IMR-90 (cell line): ENCODE measurements at regions not wholly inside any gene's neighbourhood (a gene's known extent, or its start where the extent isn't known, plus 50 kb on each side); places are given as distances from the start of the nearest gene placed in this dataset.

Experiments
- ATAC-seq: fragments of 200-7000 bp; cut with Tn5 transposase; 2 replicates; pipeline ENCODE4 v1.9.1; 2020; ENCODE audit warnings: low read depth, mild to moderate bottlenecking, moderate library complexity
- BruUV-seq: library from RNA; stranded (reverse); fragments of 400-500 nt; replicated peaks from 2 replicates; lab custom pipeline; 2021; lab: Mats Ljungman, UMichigan
- CTCF ChIA-PET: fragments of 300-600 bp; formaldehyde crosslinking; extraction: SDS; loops from one replicate; lab custom pipeline; 2021; ENCODE audit warnings: antibody characterized with exemption; lab: Yijun Ruan, JAX
- POLR2A ChIA-PET: fragments of 300-600 bp; sonication (Branson Sonifier 250); formaldehyde crosslinking; loops from one replicate; lab custom pipeline; 2022; ENCODE audit warnings: antibody characterized with exemption; ENCODE audit not compliant: unreplicated experiment; lab: Charles Lee
- DNase-seq: peaks from one replicate; pipeline ENCODE4 v3.0.0; 2013
- H2AFZ ChIP-seq: replicated peaks from 2 replicates; pipeline ENCODE3; 2013; ENCODE audit warnings: low read length, mild to moderate bottlenecking; ENCODE audit not compliant: poor library complexity
- H2AK5ac ChIP-seq: 2 replicates; pipeline ENCODE4 v1.6.1; 2013; ENCODE audit warnings: low read depth, low read length, inconsistent platforms
- H2AK9ac ChIP-seq: replicated peaks from 2 replicates; pipeline ENCODE3; 2013; ENCODE audit warnings: mild to moderate bottlenecking, low read depth, low read length, moderate library complexity; ENCODE audit not compliant: poor library complexity
- H2BK120ac ChIP-seq: 2 replicates; pipeline ENCODE4 v1.6.1; 2013; ENCODE audit warnings: low read depth, low read length, inconsistent platforms
- H2BK15ac ChIP-seq: 3 replicates; pipeline ENCODE4 v1.6.1; 2013; ENCODE audit warnings: low read depth, low read length, inconsistent platforms
- H2BK20ac ChIP-seq: 2 replicates; pipeline ENCODE4 v1.6.1; 2013; ENCODE audit warnings: low read depth, mild to moderate bottlenecking, inconsistent platforms, low read length, moderate library complexity
- H2BK5ac ChIP-seq: 2 replicates; pipeline ENCODE4 v1.6.1; 2013; ENCODE audit warnings: mild to moderate bottlenecking, low read depth, low read length, inconsistent platforms; ENCODE audit not compliant: poor library complexity, severe bottlenecking
- H3K14ac ChIP-seq: replicated peaks from 2 replicates; pipeline ENCODE4 v1.6.1; 2013; ENCODE audit warnings: low read depth, low read length, inconsistent platforms
- H3K18ac ChIP-seq: 2 replicates; pipeline ENCODE4 v1.6.1; 2013; ENCODE audit warnings: low read depth, low read length, control low read depth
- H3K23ac ChIP-seq: 2 replicates; pipeline ENCODE4 v1.6.1; 2013; ENCODE audit warnings: low read depth, low read length, inconsistent platforms
- H3K27ac ChIP-seq: 2 replicates; pipeline ENCODE4 v1.5.1; 2013; ENCODE audit warnings: mild to moderate bottlenecking, control low read depth, low read length; ENCODE audit not compliant: insufficient read depth
- H3K27me3 ChIP-seq: 2 replicates; pipeline ENCODE4 v1.6.1; 2013; ENCODE audit warnings: low read length; ENCODE audit not compliant: control insufficient read depth, insufficient read depth
- H3K36me3 ChIP-seq: 2 replicates; pipeline ENCODE4 v1.6.1; 2013; ENCODE audit warnings: low read length, mixed read lengths; ENCODE audit not compliant: control insufficient read depth, insufficient read depth
- H3K4ac ChIP-seq: 2 replicates; pipeline ENCODE4 v1.6.1; 2013; ENCODE audit warnings: low read depth, low read length, inconsistent platforms
- H3K4me1 ChIP-seq: 2 replicates; pipeline ENCODE4 v1.6.1; 2013; ENCODE audit warnings: low read length, mixed read lengths; ENCODE audit not compliant: control insufficient read depth, insufficient read depth
- H3K4me2 ChIP-seq: 2 replicates; pipeline ENCODE4 v1.6.1; 2013; ENCODE audit warnings: low read depth, mild to moderate bottlenecking, control low read depth, low read length, moderate library complexity
- H3K4me3 ChIP-seq: 2 replicates; pipeline ENCODE4 v1.5.1; 2013; ENCODE audit warnings: low read depth, mild to moderate bottlenecking, control low read depth, low read length, moderate library complexity; ENCODE audit not compliant: insufficient read depth
- H3K56ac ChIP-seq: 2 replicates; pipeline ENCODE4 v1.6.1; 2013; ENCODE audit warnings: low read length, inconsistent platforms; ENCODE audit not compliant: insufficient read depth; ENCODE audit errors: extremely low read depth
- H3K79me1 ChIP-seq, 2 experiments: 2 replicates each; pipeline ENCODE4 v1.6.1; 2013; ENCODE audit warnings: low read length in 2 of 2, inconsistent platforms in 1 of 2, low read depth in 1 of 2
- H3K9ac ChIP-seq: 2 replicates; pipeline ENCODE4 v1.6.1; 2013; ENCODE audit warnings: low read depth, low read length, control low read depth
- H3K9me1 ChIP-seq: 2 replicates; pipeline ENCODE4 v1.6.1; 2013; ENCODE audit warnings: low read length, inconsistent platforms; ENCODE audit not compliant: insufficient read depth
- H3K9me3 ChIP-seq: 2 replicates; pipeline ENCODE4 v1.6.1; 2013; ENCODE audit warnings: low read length; ENCODE audit not compliant: control insufficient read depth, insufficient read depth
- H4K20me1 ChIP-seq: 2 replicates; pipeline ENCODE4 v1.6.1; 2013; ENCODE audit warnings: low read length, inconsistent platforms; ENCODE audit not compliant: insufficient read depth
- H4K5ac ChIP-seq: 2 replicates; pipeline ENCODE4 v1.6.1; 2013; ENCODE audit warnings: mild to moderate bottlenecking, low read depth, low read length, control low read depth
- H4K8ac ChIP-seq, 2 experiments: 2 replicates each; pipeline ENCODE4 v1.6.1; 2013; ENCODE audit warnings: low read depth in 2 of 2, low read length in 2 of 2, control low read depth in 1 of 2, inconsistent platforms in 1 of 2
- H4K91ac ChIP-seq: 2 replicates; pipeline ENCODE4 v1.6.1; 2013; ENCODE audit warnings: low read depth, low read length, inconsistent platforms; ENCODE audit not compliant: insufficient read depth
- FOS ChIP-seq: fragments of 150-350 bp; IDR thresholded peaks from 2 replicates; pipeline ENCODE4 v1.6.1; 2016; ENCODE audit warnings: low read depth, low read length
- MAZ ChIP-seq: IDR thresholded peaks from 2 replicates; pipeline ENCODE4 v1.6.1; 2012; ENCODE audit warnings: low read depth, mild to moderate bottlenecking, low read length, improper control_type of control experiment, moderate library complexity, borderline replicate concordance
- WGBS, 2 experiments: methylation state at CpG; one replicate each; pipeline versions ENCODE4 v1.1.5 to v1.1.7; 2013; ENCODE audit warnings: missing lambda C conversion rate in 2 of 2; ENCODE audit not compliant: insufficient read length in 1 of 2; ENCODE audit errors: extremely low coverage in 2 of 2; 5-methylcytosine and 5-hydroxymethylcytosine counted together
- dilution Hi-C: fragments of 300-500 bp; cut with HindIII; formaldehyde crosslinking; loops from one replicate; pipeline ENCODE4 v1.14.3; 2018; ENCODE audit warnings: low sequenced_read_pairs; ENCODE audit not compliant: unreplicated experiment
- in situ Hi-C: fragments of 300-500 bp; cut with MboI; formaldehyde crosslinking; loops from 3 replicates; pipeline ENCODE4 v1.14.3; 2019; ENCODE audit warnings: low sequenced_read_pairs, inconsistent platforms, mixed read lengths
- intact Hi-C: fragments of 100-400 bp; cut with micrococcal nuclease; formaldehyde crosslinking; loops from 2 replicates; pipeline ENCODE4 v1.10.0; 2022

- Histone ChIP-seq H3K14ac (no peak overlapping the region), H4K8ac (no peak overlapping the region), H3K36me3 (no peaks in the 10 kb centered on the region), H3K4me2 (no peak overlapping the region), H4K20me1 (no peaks in the 10 kb centered on the region), H3K4ac (no peak overlapping the region), H3K9ac (no peak overlapping the region), H2AK5ac (no peak overlapping the region), H3K9me3 (no peaks in the 10 kb centered on the region), H3K56ac (no peak overlapping the region), H3K9me1 (no peaks in the 10 kb centered on the region), H4K5ac (no peak overlapping the region), H2BK15ac (no peak overlapping the region), H3K18ac (no peak overlapping the region), H3K4me1 (no peaks in the 10 kb centered on the region), H2BK5ac (no peak overlapping the region), H3K4me3 (no peak overlapping the region), H3K79me1 (no peaks in the 10 kb centered on the region), H3K27me3 (no peaks in the 10 kb centered on the region), H4K91ac (no peak overlapping the region), H2AK9ac (no peak overlapping the region), H3K27ac (no peak overlapping the region), H2BK120ac (no peak overlapping the region), H3K23ac (no peak overlapping the region), H2AFZ (no peak overlapping the region), H2BK20ac (no peak overlapping the region)
- no peak for DNase-seq
- POLR2A ChIA-PET = no interaction called here
- no peak for ATAC-seq
- BruUV-seq = no TSS peak
- no CpG with 5 or more reads among the region's 4 CpGs for WGBS, 2 experiments
- TF ChIP-seq FOS (no peak), MAZ (no peak)
- intact Hi-C loops (no loop called here), in situ Hi-C loops (no loop called here), dilution Hi-C loops (no loop called here)
- CTCF ChIA-PET = no interaction called here
Observed at GRCh38 chr13:78040205-78040830, 121.7 kb upstream of the EDNRB start.
